K562 (cell line): ENCODE measurements at regions not wholly inside any gene's neighbourhood (a gene's known extent, or its start where the extent isn't known, plus 50 kb on each side); places are given as distances from the start of the nearest gene placed in this dataset.
A peak's percentile ranks its signal among the peaks of the same experiment; 100 is the strongest.

ENCODE experiments used
- ATAC-seq: fragments of 200-7000 bp; cut with Tn5 transposase; 3 replicates; pipeline ENCODE4 v1.9.1; 2020; ENCODE audit warnings: moderate library complexity
- BruUV-seq: library from RNA; stranded (reverse); fragments of 400-500 nt; replicated peaks from 2 replicates; lab custom pipeline; 2021; lab: Mats Ljungman, UMichigan
- CTCF ChIA-PET: fragments of 300-600 bp; formaldehyde crosslinking; extraction: SDS; loops from one replicate; lab custom pipeline; 2021; ENCODE audit warnings: low intra/inter-chr PET ratio; lab: Yijun Ruan, JAX
- POLR2A ChIA-PET: fragments of 300-600, 350-650 bp; sonication (Branson Sonifier 250); formaldehyde crosslinking; extraction: SDS; loops from one replicate; lab custom pipeline; 2021; ENCODE audit warnings: antibody characterized with exemption, inconsistent platforms; lab: Yijun Ruan, JAX
- DNase-seq, 4 experiments: peaks; one replicate each; pipeline versions ENCODE4 v3.0.0 to v3.0.0-alpha.2; 2011 to 2018; ENCODE audit warnings: low spot score in 3 of 4, mixed read lengths in 3 of 4; ENCODE audit errors: extremely low read depth in 1 of 4
- FAIRE-seq: peaks from 2 replicates; lab custom pipeline; 2011; peaks lifted over from hg19 to GRCh38; lab: Jason Lieb, UNC
- H2AFZ ChIP-seq: 2 replicates; pipeline ENCODE4 v1.6.0; 2011; ENCODE audit warnings: low read depth, low read length, control low read depth, inconsistent platforms
- H3K27ac ChIP-seq: fragments of 200-600 bp; 3 replicates; pipeline ENCODE4 v1.8.0; 2011; ENCODE audit warnings: low read depth, mild to moderate bottlenecking, control low read depth, inconsistent platforms, low read length, moderate library complexity, mixed read lengths; ENCODE audit errors: extremely low read depth
- H3K27me3 ChIP-seq, 2 experiments: fragments of 300-600 bp in 1 of 2; 2 replicates in 1 of 2; 3 replicates in 1 of 2; pipeline versions ENCODE4 v1.6.0 to v1.8.0; 2011; ENCODE audit warnings: inconsistent platforms in 2 of 2, low read length in 2 of 2, mild to moderate bottlenecking in 1 of 2, mixed read lengths in 1 of 2, moderate library complexity in 1 of 2; ENCODE audit not compliant: control insufficient read depth in 2 of 2, insufficient read depth in 2 of 2
- H3K36me3 ChIP-seq: fragments of 300-600 bp; 3 replicates; pipeline ENCODE4 v1.8.0; 2011; ENCODE audit warnings: mild to moderate bottlenecking, low read length, inconsistent platforms; ENCODE audit not compliant: control insufficient read depth, insufficient read depth
- H3K4me1 ChIP-seq, 2 experiments: fragments of 200-600 bp in 1 of 2; replicated peaks in 1 of 2; 2 replicates in 1 of 2; 3 replicates in 1 of 2; pipeline versions ENCODE4 v1.5.1 to v1.8.0; 2011; ENCODE audit warnings: inconsistent platforms in 2 of 2, low read length in 2 of 2, mild to moderate bottlenecking in 1 of 2, mixed read lengths in 1 of 2, moderate library complexity in 1 of 2; ENCODE audit not compliant: control insufficient read depth in 2 of 2, insufficient read depth in 2 of 2
- H3K4me2 ChIP-seq: 2 replicates; pipeline ENCODE4 v1.6.1; 2011; ENCODE audit warnings: low read length, control low read depth, inconsistent platforms, mixed read lengths; ENCODE audit not compliant: insufficient read depth
- H3K4me3 ChIP-seq: fragments of 200-600 bp; sonication (generic), shearing (Covaris generic); 2 replicates; pipeline ENCODE4 v1.5.1; 2016; ENCODE audit warnings: control low read depth, inconsistent platforms
- H3K79me2 ChIP-seq: fragments of 200-600 bp; 3 replicates; pipeline ENCODE4 v1.8.0; 2011; ENCODE audit warnings: low read length, inconsistent platforms; ENCODE audit not compliant: control insufficient read depth, insufficient read depth
- H3K9ac ChIP-seq, 2 experiments: 2 replicates each; pipeline versions ENCODE4 v1.6.0 to v1.6.1; 2011; ENCODE audit warnings: low read depth in 2 of 2, low read length in 2 of 2, control low read depth in 1 of 2, inconsistent platforms in 1 of 2, mild to moderate bottlenecking in 1 of 2, mixed read lengths in 1 of 2; ENCODE audit not compliant: insufficient read depth in 1 of 2
- H3K9me1 ChIP-seq: one replicate; pipeline ENCODE4 v1.6.0; 2011; ENCODE audit warnings: inconsistent platforms, mild to moderate bottlenecking, low read length, moderate library complexity; ENCODE audit not compliant: control insufficient read depth, insufficient read depth
- H3K9me3 ChIP-seq: replicated peaks from 2 replicates; pipeline ENCODE4 v1.5.1; 2011; ENCODE audit warnings: low read depth, low read length, inconsistent platforms; ENCODE audit not compliant: control insufficient read depth, insufficient read depth
- H4K20me1 ChIP-seq: replicated peaks from 2 replicates; pipeline ENCODE4 v1.6.1; 2011; ENCODE audit warnings: low read length, inconsistent platforms, mixed read lengths; ENCODE audit not compliant: control insufficient read depth, insufficient read depth
- CTCFL ChIP-seq: IDR thresholded peaks from 2 replicates; pipeline ENCODE4 v1.6.1; 2011; ENCODE audit warnings: borderline replicate concordance, low read depth, mild to moderate bottlenecking, moderate library complexity, low read length; ENCODE audit not compliant: insufficient read depth, poor library complexity, severe bottlenecking
- FOXP4 ChIP-seq: sonication (generic); formaldehyde crosslinking; IDR thresholded peaks from 2 replicates; pipeline ENCODE4 v1.8.0; 2022; ENCODE audit warnings: mild to moderate bottlenecking, missing genetic modification reagents, borderline replicate concordance
- KAT2B ChIP-seq: IDR thresholded peaks from one replicate; pipeline ENCODE4 v1.6.1; 2012; ENCODE audit warnings: low read depth, mild to moderate bottlenecking, control low read depth, inconsistent platforms, low read length, moderate library complexity
- NEUROD1 ChIP-seq: fragments of 150-350 bp; IDR thresholded peaks from 2 replicates; pipeline ENCODE4 v1.6.1; 2014; ENCODE audit warnings: borderline replicate concordance, low read length, low read depth; ENCODE audit not compliant: partially characterized antibody
- RAD51 ChIP-seq: fragments of 450-650 bp; IDR thresholded peaks from 2 replicates; pipeline ENCODE4 v1.7.1; 2016; ENCODE audit warnings: low read depth, mild to moderate bottlenecking, borderline replicate concordance
- ZNF318 ChIP-seq, 2 experiments: fragments of 450-650 bp; IDR thresholded peaks; 2 replicates each; pipeline ENCODE4 v1.6.1; 2016; ENCODE audit warnings: mild to moderate bottlenecking in 2 of 2, borderline replicate concordance in 1 of 2, low read depth in 1 of 2, moderate library complexity in 1 of 2
- WGBS: fragments of 100-300 bp; shearing (Covaris generic); methylation state at CpG from one replicate; pipeline ENCODE4 v1.1.6; 2016; ENCODE audit warnings: low coverage, mixed read lengths; ENCODE audit not compliant: insufficient coverage; ENCODE audit errors: missing lambda C conversion rate; 5-methylcytosine and 5-hydroxymethylcytosine counted together
- in situ Hi-C: fragments of 300-500 bp; cut with MboI; formaldehyde crosslinking; loops from 4 replicates; pipeline ENCODE4 v1.15.0; 2018; ENCODE audit warnings: inconsistent platforms, mixed read lengths
- intact Hi-C: fragments of 100-400 bp; cut with micrococcal nuclease; formaldehyde crosslinking; loops from 2 replicates; pipeline ENCODE4 v1.14.2; 2022

GRCh38 chr22:22069450-22070370 lies 87.1 kb upstream of the TOP3B start:
- H3K36me3 ChIP-seq, result no peaks in the 10 kb centered on the region
- 2% methylated on average over 6 of the region's 6 CpGs for WGBS
- H3K79me2 ChIP-seq, result no peaks in the 10 kb centered on the region
- no peak overlapping the region for H3K9ac ChIP-seq
- H3K27ac ChIP-seq, result no peak overlapping the region
- no peak overlapping the region for H2AFZ ChIP-seq
- no peaks in the 10 kb centered on the region for H3K9me1 ChIP-seq
- ChIA-PET CTCF (no interaction called here), POLR2A (interaction anchor here (0.6 to 10.6 kb wide), 13 partner anchors 8 to 794 kb away, joined by 3 to 121 read pairs (median 4); no protein-coding TSS in a partner anchor)
- H3K4me1 ChIP-seq, result peaks cover 0 to 2% of the 10 kb centered on the region in 2 experiments; a peak in 1 of 5 replicates
- no peak overlapping the region for H3K4me3 ChIP-seq
- no peak overlapping the region for H3K4me2 ChIP-seq
- in situ Hi-C loops, result no loop called here
- BruUV-seq, result no TSS peak
- DNase-seq (peak in 1 of 4 experiments; percentile 52), FAIRE-seq (no peak), ATAC-seq (peak; percentile 83)
- intact Hi-C loops, result no loop called here
- peaks cover 43 to 47% of the 10 kb centered on the region in 2 experiments for H3K27me3 ChIP-seq
- H4K20me1 ChIP-seq, result 0 out of 2 replicates have a peak, but pooled peaks cover under 1% of the 10 kb centered on the region
- H3K9me3 ChIP-seq, result no peaks in the 10 kb centered on the region
- TF ChIP-seq ZNF318 (IDR thresholded peaks at IDR 0.05; ENCODE audit: borderline replicate concordance in 1 of 2, low read depth in 1 of 2), result no peak
- TF ChIP-seq FOXP4 (CRISPR knock-in tag), result no peak
- TF ChIP-seq RAD51, result no peak
- no peak for TF ChIP-seq NEUROD1
- no peak for TF ChIP-seq CTCFL
- no peak for TF ChIP-seq KAT2B
